HFF-Myc (cell line): ENCODE measurements at regions not wholly inside any gene's neighbourhood (a gene's known extent, or its start where the extent isn't known, plus 50 kb on each side); places are given as distances from the start of the nearest gene placed in this dataset.

ENCODE experiments used
- DNase-seq: peaks from one replicate; pipeline ENCODE4 v3.0.0-alpha.2; 2011; ENCODE audit warnings: low read depth; ENCODE audit errors: extremely low read depth
- H3K4me3 ChIP-seq: replicated peaks from 2 replicates; pipeline ENCODE4 v1.5.1; 2011; ENCODE audit warnings: low read depth, mild to moderate bottlenecking, control low read depth, low read length
- CTCF ChIP-seq: IDR thresholded peaks from 2 replicates; pipeline ENCODE4 v1.5.1; 2012; ENCODE audit warnings: mild to moderate bottlenecking, low read depth, low read length, control low read depth; ENCODE audit errors: missing control alignments

DNA sequence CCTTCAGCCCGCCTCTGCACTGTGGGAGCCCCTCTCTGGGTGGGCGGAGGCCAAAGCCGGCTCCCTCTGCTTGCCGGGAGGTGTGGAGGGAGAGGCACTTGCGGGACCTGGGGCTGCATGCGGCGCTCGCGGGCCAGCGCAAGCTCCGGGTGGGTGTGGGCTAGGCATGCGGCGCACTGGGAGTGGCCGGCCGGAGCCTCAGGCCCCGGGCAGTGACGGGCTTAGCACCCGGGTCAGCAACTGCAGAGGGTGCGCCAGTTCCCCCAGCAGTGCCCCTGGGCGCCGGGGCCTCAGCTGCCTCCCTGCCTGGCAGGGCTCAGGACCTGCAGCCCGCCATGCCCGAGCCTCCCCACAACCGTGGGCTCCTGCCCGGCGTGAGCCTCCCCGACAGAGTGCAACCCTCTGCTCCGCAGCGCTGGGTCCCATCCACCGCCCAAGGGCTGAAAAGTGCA lies 98.9 kb upstream of the POU1F1 start:
- no peak overlapping the region for H3K4me3 ChIP-seq
- no peak for TF ChIP-seq CTCF

DNA sequence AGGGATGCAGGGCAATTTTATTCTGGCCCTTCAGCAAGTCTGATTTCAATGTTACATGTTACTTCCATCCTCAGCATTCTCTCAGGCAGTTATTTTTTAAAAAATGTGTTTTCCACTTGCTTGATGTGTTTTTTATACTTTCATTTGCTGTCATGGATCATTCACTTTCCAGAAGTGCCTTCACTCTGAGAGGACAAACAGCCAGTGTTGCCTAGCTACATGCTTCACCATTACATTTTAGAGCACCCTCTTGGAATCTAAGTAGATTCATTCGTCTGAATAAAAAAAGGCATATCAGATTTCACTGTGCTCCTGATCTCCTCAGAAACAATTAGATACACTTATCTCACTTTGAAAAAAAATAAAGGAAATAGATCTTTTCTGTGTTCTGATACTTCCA lies 93.6 kb upstream of the POU1F1 start:
- no peak for TF ChIP-seq CTCF

More for the DNA sequence above, 98.9 kb upstream of the POU1F1 start:
- no peak for DNase-seq

GRCh38 chr3:87367736-87368135 lies 91.4 kb upstream of the POU1F1 start:
- no peak for DNase-seq
- TF ChIP-seq CTCF: no peak
- H3K4me3 ChIP-seq: no peak overlapping the region

More for the DNA sequence above, 93.6 kb upstream of the POU1F1 start:
- no peak overlapping the region for H3K4me3 ChIP-seq
- no peak for DNase-seq

DNA sequence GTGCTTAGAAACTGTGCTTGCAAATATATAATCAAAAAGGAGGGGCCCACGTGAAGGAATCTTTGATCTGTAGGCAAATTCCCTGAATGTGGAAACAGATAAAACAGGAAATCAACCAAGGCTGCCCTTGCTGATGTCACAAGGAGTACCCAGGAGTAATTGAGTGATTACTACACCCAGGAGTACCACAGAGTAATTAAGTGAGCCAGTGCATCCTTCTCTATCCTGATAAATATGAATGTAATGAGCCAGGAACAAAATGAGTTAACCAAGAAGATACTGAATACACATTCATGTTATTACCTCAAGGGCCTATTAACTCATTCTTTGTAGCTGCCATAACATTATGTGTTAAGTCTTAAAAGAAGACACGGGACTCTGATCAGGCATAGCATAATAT lies 87.3 kb upstream of the POU1F1 start:
- H3K4me3 ChIP-seq: no peak overlapping the region
- TF ChIP-seq CTCF: no peak
- no peak for DNase-seq

GRCh38 chr3:87361956-87362355 lies 85.6 kb upstream of the POU1F1 start:
- H3K4me3 ChIP-seq: no peak overlapping the region
- TF ChIP-seq CTCF: no peak
- DNase-seq: no peak

- no peak for DNase-seq
- TF ChIP-seq CTCF: no peak
- no peak overlapping the region for H3K4me3 ChIP-seq
Measured at GRCh38 chr3:87361271-87361670, 84.9 kb upstream of the POU1F1 start.

- H3K4me3 ChIP-seq: no peak overlapping the region
- TF ChIP-seq CTCF: no peak
- no peak for DNase-seq
Measured at GRCh38 chr3:87359826-87360225, 83.4 kb upstream of the POU1F1 start.
